ENCODE measurements at regions not wholly inside any gene's neighbourhood (a gene's known extent, or its start where the extent isn't known, plus 50 kb on each side); places are given as distances from the start of the nearest gene placed in this dataset.
"Not testable (repeated sequence)": the region's sequence is repeated elsewhere in the genome, so short reads cannot be mapped to it uniquely, and the experiment has no call there.

- CTCF ChIA-PET = no interaction called here
- no peak overlapping the region for H3K27ac Mint-ChIP-seq (ENCODE audit: unreplicated experiment)
Measured at GRCh38 chr3:115212615-115213014, 65.5 kb upstream of the ZBTB20 start.

GRCh38 chr3:115213052-115213451 lies 66.0 kb upstream of the ZBTB20 start:
- CTCF ChIA-PET; H3K27ac Mint-ChIP-seq (ENCODE audit: unreplicated experiment); H3K9me3 ChIP-seq; BruUV-seq (replicated peaks); H3K27me3 Mint-ChIP-seq (ENCODE audit: insufficient read depth, unreplicated experiment); DNase-seq; H3K4me1 ChIP-seq; POLR2A ChIA-PET; H3K36me3 ChIP-seq (ENCODE audit: control insufficient read depth, insufficient read depth, low read length); H3K4me3 ChIP-seq (ENCODE audit: low read depth, low read length); H3K27me3 ChIP-seq (replicated peaks; ENCODE audit: control insufficient read depth, insufficient read depth, low read length); H3K4me3 Mint-ChIP-seq (ENCODE audit: unreplicated experiment); H3K36me3 Mint-ChIP-seq (ENCODE audit: insufficient read depth, unreplicated experiment); H3K4me1 Mint-ChIP-seq (ENCODE audit: low read depth, unreplicated experiment); intact Hi-C loops (cut with micrococcal nuclease; ENCODE audit: unreplicated experiment); H3K9me3 Mint-ChIP-seq (ENCODE audit: unreplicated experiment): not testable (repeated sequence)

More at GRCh38 chr3:115212615-115213014, 65.5 kb upstream of the ZBTB20 start:
- Mint-ChIP-seq H3K4me3 (ENCODE audit: unreplicated experiment) (no peak overlapping the region), H3K36me3 (ENCODE audit: insufficient read depth, unreplicated experiment) (no peaks in the 10 kb centered on the region), H3K9me3 (ENCODE audit: unreplicated experiment) (no peaks in the 10 kb centered on the region), H3K4me1 (ENCODE audit: low read depth, unreplicated experiment) (no peaks in the 10 kb centered on the region), H3K27me3 (ENCODE audit: insufficient read depth, unreplicated experiment) (peaks cover 5% of the 10 kb centered on the region)
- H3K4me1 ChIP-seq = no peaks in the 10 kb centered on the region
- no TSS peak for BruUV-seq (replicated peaks)
- H3K4me3 ChIP-seq (ENCODE audit: low read depth, low read length) = no peak overlapping the region
- DNase-seq = no peak
- H3K27me3 ChIP-seq (replicated peaks; ENCODE audit: control insufficient read depth, insufficient read depth, low read length) = no peaks in the 10 kb centered on the region
- POLR2A ChIA-PET = no interaction called here
- TF ChIP-seq CTCF (IDR thresholded peaks at IDR 0.05; ENCODE audit: insufficient read depth in 1 of 2, low read depth in 1 of 2, low read length in 1 of 2, severe bottlenecking in 1 of 2, unreplicated experiment in 1 of 2) = no peak
- no peaks in the 10 kb centered on the region for H3K36me3 ChIP-seq (ENCODE audit: control insufficient read depth, insufficient read depth, low read length)
- intact Hi-C loops (cut with micrococcal nuclease; ENCODE audit: unreplicated experiment) = no loop called here
- no peaks in the 10 kb centered on the region for H3K9me3 ChIP-seq

- H3K4me1 ChIP-seq = no peaks in the 10 kb centered on the region
- BruUV-seq (replicated peaks) = no TSS peak
- H3K4me1 Mint-ChIP-seq (ENCODE audit: low read depth, unreplicated experiment) = no peaks in the 10 kb centered on the region
- peaks cover 10% of the 10 kb centered on the region for H3K27me3 Mint-ChIP-seq (ENCODE audit: insufficient read depth, unreplicated experiment)
- H3K9me3 ChIP-seq = no peaks in the 10 kb centered on the region
- no peaks in the 10 kb centered on the region for H3K9me3 Mint-ChIP-seq (ENCODE audit: unreplicated experiment)
- POLR2A ChIA-PET = no interaction called here
- intact Hi-C loops (cut with micrococcal nuclease; ENCODE audit: unreplicated experiment) = loop anchor here (1.0 kb wide), 3 partner anchors 476 to 597 kb away; no protein-coding TSS in a partner anchor
- DNase-seq = no peak
- no peaks in the 10 kb centered on the region for H3K36me3 Mint-ChIP-seq (ENCODE audit: insufficient read depth, unreplicated experiment)
- no peak overlapping the region for H3K4me3 ChIP-seq (ENCODE audit: low read depth, low read length)
- no peak for TF ChIP-seq CTCF (IDR thresholded peaks at IDR 0.05; ENCODE audit: insufficient read depth in 1 of 2, low read depth in 1 of 2, low read length in 1 of 2, severe bottlenecking in 1 of 2, unreplicated experiment in 1 of 2)
- no peaks in the 10 kb centered on the region for H3K36me3 ChIP-seq (ENCODE audit: control insufficient read depth, insufficient read depth, low read length)
- no peaks in the 10 kb centered on the region for H3K27me3 ChIP-seq (replicated peaks; ENCODE audit: control insufficient read depth, insufficient read depth, low read length)
- CTCF ChIA-PET = no interaction called here
- H3K27ac Mint-ChIP-seq (ENCODE audit: unreplicated experiment) = no peak overlapping the region
- no peak overlapping the region for H3K4me3 Mint-ChIP-seq (ENCODE audit: unreplicated experiment)
Measured at GRCh38 chr3:115217292-115217677, 70.2 kb upstream of the ZBTB20 start.
